ENCODE measurements at regions not wholly inside any gene's neighbourhood (a gene's known extent, or its start where the extent isn't known, plus 50 kb on each side); places are given as distances from the start of the nearest gene placed in this dataset.

GRCh38 chr16:49093939-49094338, 187.7 kb downstream of the CBLN1 start:
- TF ChIP-seq CTCF (IDR thresholded peaks at IDR 0.05 in 4 of 5, conservative IDR thresholded peaks at IDR 0.05 in 1 of 5) = no peak
- Histone ChIP-seq H3K9me3 (no peaks in the 10 kb centered on the region), H3K36me3 (no peaks in the 10 kb centered on the region), H3K4me3 (no peak overlapping the region), H3K27me3 (no peaks in the 10 kb centered on the region), H3K4me1 (peaks cover 0 to 4% of the 10 kb centered on the region in 2 donors), H3K27ac (no peak overlapping the region)
- intact Hi-C loops (cut with DNase I; ENCODE audit: low total_unique reads) (no loop called here), in situ Hi-C loops (cut with MboI; ENCODE audit: low sequenced_read_pairs in 4 of 4) (no loop called here)
- no peak for ATAC-seq
- no peak for DNase-seq

DNA sequence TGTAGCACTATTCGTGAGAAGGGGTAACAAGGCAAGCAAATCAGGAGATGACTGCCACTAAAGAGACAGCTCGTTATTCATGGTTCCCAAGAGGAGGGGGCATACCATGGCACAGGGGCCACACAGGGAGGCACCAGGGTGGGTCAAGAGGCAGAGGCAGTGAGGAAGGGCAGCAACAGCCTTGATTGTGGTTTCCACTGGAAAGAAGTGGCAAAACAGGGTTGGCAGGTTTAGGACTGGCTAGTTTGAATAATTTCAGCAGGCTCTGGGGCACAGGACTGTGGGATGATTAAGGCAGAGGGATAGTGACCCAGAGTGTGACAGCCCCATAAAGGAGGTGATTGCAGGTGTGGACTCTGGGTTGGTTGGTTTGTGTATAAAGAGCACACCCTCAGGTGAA, 188.9 kb downstream of the CBLN1 start:
- Histone ChIP-seq H3K27ac (no peak overlapping the region), H3K36me3 (no peaks in the 10 kb centered on the region), H3K27me3 (no peaks in the 10 kb centered on the region), H3K4me3 (no peak overlapping the region), H3K4me1 (peaks cover 0 to 4% of the 10 kb centered on the region in 2 donors), H3K9me3 (no peaks in the 10 kb centered on the region)
- ATAC-seq (no peak), DNase-seq (no peak)
- in situ Hi-C loops (cut with MboI; ENCODE audit: low sequenced_read_pairs in 4 of 4) (no loop called here), intact Hi-C loops (cut with DNase I; ENCODE audit: low total_unique reads) (no loop called here)
- TF ChIP-seq CTCF (IDR thresholded peaks at IDR 0.05 in 4 of 5, conservative IDR thresholded peaks at IDR 0.05 in 1 of 5) (no peak), POLR2A (IDR thresholded peaks at IDR 0.05) (no peak)

DNA sequence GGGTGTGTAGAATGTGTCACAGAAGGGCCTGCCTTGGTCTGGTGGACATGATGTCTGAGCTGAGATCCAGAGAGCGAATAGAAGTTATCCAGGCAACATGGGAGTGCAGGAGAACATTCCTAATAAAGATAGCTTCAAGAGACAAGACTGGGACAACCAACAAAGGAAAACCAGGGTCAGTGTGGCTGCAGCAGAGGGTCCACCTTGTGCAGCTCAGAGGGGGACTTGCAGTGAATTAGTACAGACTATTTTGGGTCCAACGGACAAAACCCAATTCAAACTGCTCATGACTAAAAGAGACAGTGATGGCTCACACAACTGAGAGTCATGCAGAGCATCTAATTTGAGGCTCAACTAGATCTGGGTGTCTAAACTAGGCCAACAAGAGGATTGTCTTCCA, 192.1 kb downstream of the CBLN1 start:
- in situ Hi-C loops (cut with MboI; ENCODE audit: low sequenced_read_pairs in 4 of 4) = no loop called here
- Histone ChIP-seq H3K9me3 (no peaks in the 10 kb centered on the region), H3K36me3 (no peaks in the 10 kb centered on the region), H3K27ac (no peak overlapping the region), H3K4me1 (no peaks in the 10 kb centered on the region), H3K27me3 (no peaks in the 10 kb centered on the region), H3K4me3 (no peak overlapping the region)
- TF ChIP-seq CTCF (IDR thresholded peaks at IDR 0.05 in 4 of 5, conservative IDR thresholded peaks at IDR 0.05 in 1 of 5) = no peak
- no peak for TF ChIP-seq POLR2A (IDR thresholded peaks at IDR 0.05)
- intact Hi-C loops (cut with DNase I; ENCODE audit: low total_unique reads) = no loop called here
- DNase-seq = no peak
- ATAC-seq = no peak

GRCh38 chr16:49089039-49089438, 192.6 kb downstream of the CBLN1 start:
- Histone ChIP-seq H3K9me3 (no peaks in the 10 kb centered on the region), H3K4me3 (no peak overlapping the region), H3K36me3 (no peaks in the 10 kb centered on the region), H3K27me3 (no peaks in the 10 kb centered on the region), H3K4me1 (no peaks in the 10 kb centered on the region), H3K27ac (no peak overlapping the region)
- intact Hi-C loops (cut with DNase I; ENCODE audit: low total_unique reads) (no loop called here), in situ Hi-C loops (cut with MboI; ENCODE audit: low sequenced_read_pairs in 4 of 4) (no loop called here)
- no peak for TF ChIP-seq POLR2A (IDR thresholded peaks at IDR 0.05)
- no peak for TF ChIP-seq CTCF (IDR thresholded peaks at IDR 0.05 in 4 of 5, conservative IDR thresholded peaks at IDR 0.05 in 1 of 5)
- no peak for DNase-seq
- ATAC-seq = no peak

- Histone ChIP-seq H3K36me3 (no peaks in the 10 kb centered on the region), H3K27ac (no peak overlapping the region), H3K4me1 (no peaks in the 10 kb centered on the region), H3K4me3 (no peak overlapping the region), H3K27me3 (no peaks in the 10 kb centered on the region), H3K9me3 (no peaks in the 10 kb centered on the region)
- intact Hi-C loops (cut with DNase I; ENCODE audit: low total_unique reads) (no loop called here), in situ Hi-C loops (cut with MboI; ENCODE audit: low sequenced_read_pairs in 4 of 4) (no loop called here)
- no peak for ATAC-seq
- TF ChIP-seq POLR2A (IDR thresholded peaks at IDR 0.05) (no peak), CTCF (IDR thresholded peaks at IDR 0.05 in 4 of 5, conservative IDR thresholded peaks at IDR 0.05 in 1 of 5) (no peak)
- no peak for DNase-seq
Measured at GRCh38 chr16:49085686-49086085, 196.0 kb downstream of the CBLN1 start.

Measured in gastrocnemius medialis (tissue), 4 donors.